ENCODE measurements at regions not wholly inside any gene's neighbourhood (a gene's known extent, or its start where the extent isn't known, plus 50 kb on each side); places are given as distances from the start of the nearest gene placed in this dataset.
"Not testable (repeated sequence)": the region's sequence is repeated elsewhere in the genome, so short reads cannot be mapped to it uniquely, and the experiment has no call there.

DNA sequence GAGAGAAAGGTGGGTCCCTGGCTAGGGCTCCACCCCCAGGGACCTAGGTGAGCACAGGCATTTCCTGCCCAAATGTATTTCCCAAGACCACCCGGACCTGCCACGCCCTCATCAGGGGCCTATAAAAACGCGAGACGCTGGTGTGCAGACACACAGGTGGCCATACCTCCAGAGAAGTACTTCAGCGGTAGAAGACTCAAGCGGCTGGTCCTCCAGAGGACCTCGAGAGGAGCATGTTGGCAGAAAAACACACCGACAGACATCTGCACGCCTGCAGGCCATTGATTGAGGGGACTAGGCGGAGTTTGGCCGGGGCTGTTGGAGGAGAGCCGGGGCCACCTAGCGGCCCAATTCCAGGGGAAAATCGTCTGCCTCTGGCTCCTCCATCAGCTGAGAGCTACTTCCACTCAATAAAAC, 695.8 kb upstream of the MMS22L start:
- RAD21 ChIA-PET (ENCODE audit: low non-redundant PET in 1 of 2, low total read pairs in 2 of 2, uncharacterized antibody in 2 of 2, unreplicated experiment in 2 of 2), result no interaction called here
- intact Hi-C loops (cut with micrococcal nuclease), result loop anchor here (2.0 kb wide), 2 partner anchors 274 to 482 kb away; no protein-coding TSS in a partner anchor
- ATAC-seq, result peak; percentile 94

DNA sequence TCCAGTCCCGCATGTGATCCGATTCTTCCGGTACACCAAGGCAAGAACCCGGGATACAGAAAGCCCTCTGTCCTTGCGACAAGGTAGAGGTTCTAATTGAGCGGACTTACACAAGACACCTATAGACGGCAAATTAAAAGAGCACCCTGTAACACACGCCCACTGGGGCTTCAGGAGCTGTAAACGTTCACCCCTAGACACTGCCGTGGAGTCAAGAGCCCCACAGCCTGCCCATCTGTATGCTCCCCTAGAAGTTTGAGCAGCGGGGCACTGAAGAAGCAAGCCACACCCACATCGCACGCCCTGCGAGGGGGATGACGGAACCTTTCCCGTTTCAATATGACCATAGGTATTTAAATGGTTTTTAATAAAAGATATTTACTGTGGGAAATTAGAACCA, 696.3 kb upstream of the MMS22L start:
- H3K27ac ChIP-seq (ENCODE audit: low read depth, low read length); H3K9ac ChIP-seq (ENCODE audit: low read length): not testable (repeated sequence)

More for the DNA sequence above, 695.8 kb upstream of the MMS22L start:
- Histone ChIP-seq H4K20me1 (ENCODE audit: insufficient read depth) (no peaks in the 10 kb centered on the region), H3K4me3 (replicated peaks in 1 of 2; ENCODE audit: low read depth in 1 of 2, low read length in 2 of 2) (no peak overlapping the region), H3K4me2 (ENCODE audit: low read length) (peak overlapping the region; percentile 41), H3K9me3 (ENCODE audit: control insufficient read depth in 1 of 2, insufficient read depth in 1 of 2, low read depth in 1 of 2, low read length in 2 of 2) (no peaks in the 10 kb centered on the region), H3K27ac (ENCODE audit: low read depth, low read length) (no peak overlapping the region), H3K36me3 (ENCODE audit: control insufficient read depth in 1 of 2, insufficient read depth in 2 of 2, low read length in 2 of 2) (no peaks in the 10 kb centered on the region), H3K9ac (ENCODE audit: low read length) (no peak overlapping the region), H3K27me3 (ENCODE audit: insufficient read depth, low read length) (peaks cover 15% of the 10 kb centered on the region; the same call in 1 of the 2 replicates), H3K4me1 (ENCODE audit: control insufficient read depth in 1 of 2, insufficient read depth in 2 of 2, low read length in 2 of 2) (peaks cover 0 to 7% of the 10 kb centered on the region in 2 experiments; a peak in 1 of 4 replicates), H2AFZ (ENCODE audit: low read depth, low read length, poor library complexity, severe bottlenecking) (peak overlapping the region; percentile 87), H3K9me2 (ENCODE audit: insufficient read depth) (no peaks in the 10 kb centered on the region), H3K79me2 (ENCODE audit: insufficient read depth, low read length) (no peaks in the 10 kb centered on the region)
- BruUV-seq (replicated peaks), result no TSS peak
- ChIA-PET POLR2A (no interaction called here), CTCF (interaction anchor here (0.6 to 1.2 kb wide), 2 partner anchors 8 to 16 kb away, joined by 3 read pairs; no protein-coding TSS in a partner anchor)
- DNase-seq (ENCODE audit: low read depth, low spot score), result peak; percentile 32
- TF ChIP-seq CEBPB (IDR thresholded peaks at IDR 0.05; ENCODE audit: low read depth) (no peak), FOSL1 (IDR thresholded peaks at IDR 0.05; ENCODE audit: low read depth) (no peak), EZH2 (IDR thresholded peaks at IDR 0.05) (no peak), EZH2phosphoT487 (IDR thresholded peaks at IDR 0.05; ENCODE audit: borderline replicate concordance) (no peak), SIN3A (IDR thresholded peaks at IDR 0.05; ENCODE audit: low read depth) (no peak), ZNF274 (IDR thresholded peaks at IDR 0.05; ENCODE audit: low read depth, low read length) (no peak), POLR2AphosphoS5 (IDR thresholded peaks at IDR 0.05; ENCODE audit: low read depth, low read length) (no peak), POLR2A (IDR thresholded peaks at IDR 0.05; ENCODE audit: borderline replicate concordance, extremely low read depth, insufficient read depth, insufficient read length) (peak; percentile 95), TCF7L2 (IDR thresholded peaks at IDR 0.05; ENCODE audit: borderline replicate concordance, extremely low read depth, insufficient read depth, insufficient read length) (peak; percentile 16), RAD21 (IDR thresholded peaks at IDR 0.05; ENCODE audit: low read depth) (peak; percentile 62), ELF1 (IDR thresholded peaks at IDR 0.05; ENCODE audit: borderline replicate concordance, low read depth) (no peak), SP1 (IDR thresholded peaks at IDR 0.05; ENCODE audit: low read depth) (no peak)
- TF ChIP-seq, protein P1, sequence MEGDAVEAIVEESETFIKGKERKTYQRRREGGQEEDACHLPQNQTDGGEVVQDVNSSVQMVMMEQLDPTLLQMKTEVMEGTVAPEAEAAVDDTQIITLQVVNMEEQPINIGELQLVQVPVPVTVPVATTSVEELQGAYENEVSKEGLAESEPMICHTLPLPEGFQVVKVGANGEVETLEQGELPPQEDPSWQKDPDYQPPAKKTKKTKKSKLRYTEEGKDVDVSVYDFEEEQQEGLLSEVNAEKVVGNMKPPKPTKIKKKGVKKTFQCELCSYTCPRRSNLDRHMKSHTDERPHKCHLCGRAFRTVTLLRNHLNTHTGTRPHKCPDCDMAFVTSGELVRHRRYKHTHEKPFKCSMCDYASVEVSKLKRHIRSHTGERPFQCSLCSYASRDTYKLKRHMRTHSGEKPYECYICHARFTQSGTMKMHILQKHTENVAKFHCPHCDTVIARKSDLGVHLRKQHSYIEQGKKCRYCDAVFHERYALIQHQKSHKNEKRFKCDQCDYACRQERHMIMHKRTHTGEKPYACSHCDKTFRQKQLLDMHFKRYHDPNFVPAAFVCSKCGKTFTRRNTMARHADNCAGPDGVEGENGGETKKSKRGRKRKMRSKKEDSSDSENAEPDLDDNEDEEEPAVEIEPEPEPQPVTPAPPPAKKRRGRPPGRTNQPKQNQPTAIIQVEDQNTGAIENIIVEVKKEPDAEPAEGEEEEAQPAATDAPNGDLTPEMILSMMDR (IDR thresholded peaks at IDR 0.05 in 2 of 3, conservative IDR thresholded peaks at IDR 0.05 in 1 of 3; ENCODE audit: borderline replicate concordance in 1 of 3, insufficient read depth in 1 of 3, low read depth in 2 of 3, low read length in 2 of 3), result peak; percentile 28 to 72 (median 62); a peak in 4 of 6 replicates
- TF ChIP-seq, protein P2, sequence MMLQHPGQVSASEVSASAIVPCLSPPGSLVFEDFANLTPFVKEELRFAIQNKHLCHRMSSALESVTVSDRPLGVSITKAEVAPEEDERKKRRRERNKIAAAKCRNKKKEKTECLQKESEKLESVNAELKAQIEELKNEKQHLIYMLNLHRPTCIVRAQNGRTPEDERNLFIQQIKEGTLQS (IDR thresholded peaks at IDR 0.05), result no peak
- TF ChIP-seq, protein P3, sequence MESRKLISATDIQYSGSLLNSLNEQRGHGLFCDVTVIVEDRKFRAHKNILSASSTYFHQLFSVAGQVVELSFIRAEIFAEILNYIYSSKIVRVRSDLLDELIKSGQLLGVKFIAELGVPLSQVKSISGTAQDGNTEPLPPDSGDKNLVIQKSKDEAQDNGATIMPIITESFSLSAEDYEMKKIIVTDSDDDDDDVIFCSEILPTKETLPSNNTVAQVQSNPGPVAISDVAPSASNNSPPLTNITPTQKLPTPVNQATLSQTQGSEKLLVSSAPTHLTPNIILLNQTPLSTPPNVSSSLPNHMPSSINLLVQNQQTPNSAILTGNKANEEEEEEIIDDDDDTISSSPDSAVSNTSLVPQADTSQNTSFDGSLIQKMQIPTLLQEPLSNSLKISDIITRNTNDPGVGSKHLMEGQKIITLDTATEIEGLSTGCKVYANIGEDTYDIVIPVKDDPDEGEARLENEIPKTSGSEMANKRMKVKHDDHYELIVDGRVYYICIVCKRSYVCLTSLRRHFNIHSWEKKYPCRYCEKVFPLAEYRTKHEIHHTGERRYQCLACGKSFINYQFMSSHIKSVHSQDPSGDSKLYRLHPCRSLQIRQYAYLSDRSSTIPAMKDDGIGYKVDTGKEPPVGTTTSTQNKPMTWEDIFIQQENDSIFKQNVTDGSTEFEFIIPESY (IDR thresholded peaks at IDR 0.05; ENCODE audit: extremely low read depth, insufficient replicate concordance, low read length), result no peak

More for the DNA sequence above, 696.3 kb upstream of the MMS22L start:
- CTCF ChIA-PET, result interaction anchor here (0.6 to 1.2 kb wide), 2 partner anchors 9 to 16 kb away, joined by 3 read pairs; no protein-coding TSS in a partner anchor
- H3K9me2 ChIP-seq (ENCODE audit: insufficient read depth); BruUV-seq (replicated peaks); POLR2A ChIA-PET; DNase-seq (ENCODE audit: low read depth, low spot score); H4K20me1 ChIP-seq (ENCODE audit: insufficient read depth); RAD21 ChIA-PET (ENCODE audit: low non-redundant PET in 1 of 2, low total read pairs in 2 of 2, uncharacterized antibody in 2 of 2, unreplicated experiment in 2 of 2); H3K36me3 ChIP-seq (ENCODE audit: control insufficient read depth in 1 of 2, insufficient read depth in 2 of 2, low read length in 2 of 2); H3K79me2 ChIP-seq (ENCODE audit: insufficient read depth, low read length); H3K4me3 ChIP-seq (replicated peaks in 1 of 2; ENCODE audit: low read depth in 1 of 2, low read length in 2 of 2); H3K9me3 ChIP-seq (ENCODE audit: control insufficient read depth in 1 of 2, insufficient read depth in 1 of 2, low read depth in 1 of 2, low read length in 2 of 2); H3K4me1 ChIP-seq (ENCODE audit: control insufficient read depth in 1 of 2, insufficient read depth in 2 of 2, low read length in 2 of 2): not testable (repeated sequence)
- ATAC-seq, result peak; percentile 72
- H2AFZ ChIP-seq (ENCODE audit: low read depth, low read length, poor library complexity, severe bottlenecking), result peak overlapping the region; percentile 87
- peaks cover 15% of the 10 kb centered on the region; the same call in 1 of the 2 replicates for H3K27me3 ChIP-seq (ENCODE audit: insufficient read depth, low read length)
- H3K4me2 ChIP-seq (ENCODE audit: low read length), result peak overlapping the region; percentile 41
- intact Hi-C loops (cut with micrococcal nuclease), result loop anchor here (2.0 kb wide), 2 partner anchors 274 to 482 kb away; no protein-coding TSS in a partner anchor

All from HCT116 (cell line).